GM23248 (cell line): ENCODE measurements at regions not wholly inside any gene's neighbourhood (a gene's known extent, or its start where the extent isn't known, plus 50 kb on each side); places are given as distances from the start of the nearest gene placed in this dataset.

Source experiments
- DNase-seq: peaks from one replicate; pipeline ENCODE4 v3.0.0-alpha.2; 2015
- H2AFZ ChIP-seq: fragments of 200-600 bp; sonication (generic); 2 replicates; pipeline ENCODE4 v1.6.1; 2016; ENCODE audit warnings: antibody characterized with exemption
- H3F3A ChIP-seq: fragments of 200-600 bp; sonication (generic); 2 replicates; pipeline ENCODE4 v1.6.1; 2016; ENCODE audit warnings: mild to moderate bottlenecking, antibody characterized with exemption, mixed run types; ENCODE audit not compliant: insufficient read depth
- H3K27ac ChIP-seq: fragments of 200-600 bp; sonication (generic); 2 replicates; pipeline ENCODE4 v1.5.1; 2016; ENCODE audit warnings: mild to moderate bottlenecking
- H3K27me3 ChIP-seq: fragments of 200-600 bp; sonication (generic); replicated peaks from 2 replicates; pipeline ENCODE4 v1.6.1; 2016; ENCODE audit warnings: mild to moderate bottlenecking; ENCODE audit not compliant: insufficient read depth
- H3K36me3 ChIP-seq: fragments of 200-600 bp; sonication (generic); 2 replicates; pipeline ENCODE4 v1.6.1; 2016; ENCODE audit warnings: low read depth, mild to moderate bottlenecking
- H3K4me1 ChIP-seq: fragments of 200-600 bp; sonication (generic); 2 replicates; pipeline ENCODE4 v1.6.1; 2016; ENCODE audit warnings: mild to moderate bottlenecking; ENCODE audit not compliant: insufficient read depth
- H3K4me2 ChIP-seq: fragments of 200-600 bp; sonication (generic); one replicate; pipeline ENCODE4 v1.6.1; 2016; ENCODE audit warnings: mild to moderate bottlenecking; ENCODE audit not compliant: unreplicated experiment
- H3K4me3 ChIP-seq: fragments of 200-600 bp; sonication (generic); 2 replicates; pipeline ENCODE4 v1.5.1; 2016; ENCODE audit warnings: mild to moderate bottlenecking
- H3K79me2 ChIP-seq: fragments of 200-600 bp; sonication (generic); 2 replicates; pipeline ENCODE4 v1.6.1; 2016; ENCODE audit warnings: mild to moderate bottlenecking; ENCODE audit not compliant: insufficient read depth
- H3K9ac ChIP-seq: fragments of 200-600 bp; sonication (generic); 2 replicates; pipeline ENCODE4 v1.6.1; 2016; ENCODE audit warnings: mild to moderate bottlenecking
- H3K9me2 ChIP-seq: fragments of 200-600 bp; sonication (generic); 2 replicates; pipeline ENCODE4 v1.6.1; 2016; ENCODE audit warnings: mixed run types, mild to moderate bottlenecking, moderate library complexity; ENCODE audit not compliant: insufficient read depth
- H3K9me3 ChIP-seq: fragments of 200-600 bp; sonication (generic); one replicate; pipeline ENCODE4 v1.6.1; 2017; ENCODE audit warnings: low read depth
- H4K20me1 ChIP-seq: fragments of 200-600 bp; sonication (generic); 2 replicates; pipeline ENCODE4 v1.6.0; 2016; ENCODE audit not compliant: insufficient read depth
- EZH2 ChIP-seq: fragments of 200-600 bp; sonication (generic); IDR thresholded peaks from 2 replicates; pipeline ENCODE4 v1.6.1; 2018; ENCODE audit warnings: antibody characterized with exemption, mild to moderate bottlenecking; ENCODE audit not compliant: insufficient read depth, poor library complexity, severe bottlenecking
- EZH2phosphoT487 ChIP-seq: fragments of 200-600 bp; sonication (generic); IDR thresholded peaks from 2 replicates; pipeline ENCODE4 v1.6.1; 2018; ENCODE audit warnings: antibody characterized with exemption, moderate library complexity, mild to moderate bottlenecking, low read depth; ENCODE audit not compliant: insufficient read depth
- WGBS, 2 experiments: methylation state at CpG; one replicate each; pipeline ENCODE4 v1.1.6; 2015 to 2017; ENCODE audit warnings: low lambda C conversion rate in 2 of 2, low coverage in 1 of 2; ENCODE audit errors: missing lambda C conversion rate in 2 of 2; 5-methylcytosine and 5-hydroxymethylcytosine counted together
- in situ Hi-C: fragments of 300-500 bp; cut with MboI; formaldehyde crosslinking; loops from 2 replicates; pipeline ENCODE4 v1.15.0; 2020

GRCh38 chr5:143717400-143717799 lies 94.6 kb upstream of the HMHB1 start:
- Histone ChIP-seq H2AFZ (no peak overlapping the region), H3K4me1 (peaks cover 39% of the 10 kb centered on the region), H3K27me3 (no peaks in the 10 kb centered on the region), H3K9me2 (no peaks in the 10 kb centered on the region; the same call in 1 of the 2 replicates), H3K36me3 (no peaks in the 10 kb centered on the region), H3K9ac (no peak overlapping the region; the same call in 1 of the 2 replicates), H3K27ac (peak overlapping the region; percentile 23; the same call in 1 of the 2 replicates), H3K4me3 (no peak overlapping the region), H3K79me2 (no peaks in the 10 kb centered on the region), H4K20me1 (no peaks in the 10 kb centered on the region), H3K9me3 (no peaks in the 10 kb centered on the region), H3K4me2 (peak overlapping the region; percentile 36), H3F3A (peaks cover 27% of the 10 kb centered on the region; the same call in 1 of the 2 replicates)
- in situ Hi-C loops = no loop called here
- 1 to 5% methylated on average over 2 of the region's 2 CpGs for WGBS, 2 experiments
- DNase-seq = peak; percentile 86
- no peak for TF ChIP-seq EZH2
- TF ChIP-seq EZH2phosphoT487 = no peak

- TF ChIP-seq EZH2 (no peak), EZH2phosphoT487 (no peak)
- H3K9me3 ChIP-seq = no peaks in the 10 kb centered on the region
- H3K27ac ChIP-seq = peak overlapping the region; percentile 23; the same call in 1 of the 2 replicates
- no peaks in the 10 kb centered on the region; the same call in 1 of the 2 replicates for H3K9me2 ChIP-seq
- H3F3A ChIP-seq = peaks cover 27% of the 10 kb centered on the region; the same call in 1 of the 2 replicates
- H2AFZ ChIP-seq = peak overlapping the region; percentile 65
- H3K79me2 ChIP-seq = no peaks in the 10 kb centered on the region
- no peak overlapping the region; the same call in 1 of the 2 replicates for H3K9ac ChIP-seq
- H4K20me1 ChIP-seq = no peaks in the 10 kb centered on the region
- peak overlapping the region; percentile 36 for H3K4me2 ChIP-seq
- in situ Hi-C loops = no loop called here
- peaks cover 39% of the 10 kb centered on the region for H3K4me1 ChIP-seq
- H3K4me3 ChIP-seq = no peak overlapping the region
- H3K27me3 ChIP-seq = no peaks in the 10 kb centered on the region
- no peaks in the 10 kb centered on the region for H3K36me3 ChIP-seq
- no peak for DNase-seq
- 14 to 19% methylated on average over 4 of the region's 4 CpGs for WGBS, 2 experiments
Observed at GRCh38 chr5:143716881-143717280, 95.1 kb upstream of the HMHB1 start.

GRCh38 chr5:143715616-143716015 lies 96.3 kb upstream of the HMHB1 start:
- in situ Hi-C loops = no loop called here
- peaks cover 39% of the 10 kb centered on the region for H3K4me1 ChIP-seq
- WGBS, 2 experiments = 57 to 65% methylated on average over 3 of the region's 3 CpGs
- no peaks in the 10 kb centered on the region for H3K79me2 ChIP-seq
- peak overlapping the region; percentile 27 for H3K4me2 ChIP-seq
- DNase-seq = no peak
- TF ChIP-seq EZH2phosphoT487 (no peak), EZH2 (no peak)
- H3K9me3 ChIP-seq = no peaks in the 10 kb centered on the region
- H3K27ac ChIP-seq = no peak overlapping the region
- H2AFZ ChIP-seq = no peak overlapping the region
- H4K20me1 ChIP-seq = no peaks in the 10 kb centered on the region
- no peaks in the 10 kb centered on the region for H3K27me3 ChIP-seq
- H3F3A ChIP-seq = peaks cover 27% of the 10 kb centered on the region; the same call in 1 of the 2 replicates
- no peaks in the 10 kb centered on the region for H3K36me3 ChIP-seq
- no peak overlapping the region for H3K4me3 ChIP-seq
- no peaks in the 10 kb centered on the region; the same call in 1 of the 2 replicates for H3K9me2 ChIP-seq
- no peak overlapping the region for H3K9ac ChIP-seq

- no peaks in the 10 kb centered on the region for H3K9me3 ChIP-seq
- no peaks in the 10 kb centered on the region for H3K27me3 ChIP-seq
- in situ Hi-C loops = no loop called here
- no peak overlapping the region for H3K4me3 ChIP-seq
- no peaks in the 10 kb centered on the region for H4K20me1 ChIP-seq
- H3K9ac ChIP-seq = no peak overlapping the region
- DNase-seq = peak; percentile 63
- H3F3A ChIP-seq = peaks cover 27% of the 10 kb centered on the region; the same call in 1 of the 2 replicates
- H3K27ac ChIP-seq = no peak overlapping the region
- peak overlapping the region; percentile 27 for H3K4me2 ChIP-seq
- no peaks in the 10 kb centered on the region for H3K79me2 ChIP-seq
- H3K9me2 ChIP-seq = no peaks in the 10 kb centered on the region; the same call in 1 of the 2 replicates
- H3K36me3 ChIP-seq = no peaks in the 10 kb centered on the region
- H3K4me1 ChIP-seq = peaks cover 39% of the 10 kb centered on the region
- no peak overlapping the region for H2AFZ ChIP-seq
- WGBS, 2 experiments = 54 to 55% methylated on average over 4 of the region's 4 CpGs
- TF ChIP-seq EZH2phosphoT487 = no peak
- TF ChIP-seq EZH2 = no peak
Observed at GRCh38 chr5:143714629-143715028, 97.3 kb upstream of the HMHB1 start.
